Breast epithelium (tissue), 4 donors: ENCODE measurements at regions not wholly inside any gene's neighbourhood (a gene's known extent, or its start where the extent isn't known, plus 50 kb on each side); places are given as distances from the start of the nearest gene placed in this dataset.

ENCODE experiments used
- DNase-seq, 2 donors: peaks; one replicate each; pipeline ENCODE4 v3.0.0-alpha.2; 2019; ENCODE audit warnings: low spot score in 2 of 2
- H3K27ac ChIP-seq, 2 donors: fragments of 200-600 bp; sonication (generic) in 1 of 2; one replicate each; pipeline ENCODE4 v1.5.1; 2016 to 2019; ENCODE audit warnings: mild to moderate bottlenecking in 1 of 2
- H3K27me3 ChIP-seq, 2 donors: fragments of 200-600 bp; sonication (generic) in 1 of 2; one replicate each; pipeline versions ENCODE4 v1.5.1 to v1.6.0; 2017 to 2019; ENCODE audit warnings: control low read depth in 1 of 2, mild to moderate bottlenecking in 1 of 2
- H3K36me3 ChIP-seq: fragments of 200-600 bp; one replicate; pipeline ENCODE4 v1.5.1; 2019
- H3K4me1 ChIP-seq, 2 donors: fragments of 200-600 bp; sonication (generic); one replicate each; pipeline ENCODE4 v1.5.1; 2016 to 2019; ENCODE audit warnings: control low read depth in 1 of 2
- H3K4me3 ChIP-seq, 3 donors: fragments of 200-600 bp; sonication (generic); 1 replicate in 2 of 3; 2 replicates in 1 of 3; pipeline ENCODE4 v1.5.1; 2016 to 2019; ENCODE audit warnings: mild to moderate bottlenecking in 3 of 3, moderate library complexity in 2 of 3
- H3K9me3 ChIP-seq, 2 donors: fragments of 200-600 bp; sonication (generic) in 1 of 2; one replicate each; pipeline ENCODE4 v1.5.1; 2016 to 2019; ENCODE audit warnings: control low read depth in 1 of 2
- CTCF ChIP-seq, 3 donors: fragments of 450-650 bp; IDR thresholded peaks; one replicate each; pipeline ENCODE4 v1.5.1; 2016 to 2017; ENCODE audit warnings: antibody characterized with exemption in 3 of 3, mild to moderate bottlenecking in 3 of 3, moderate library complexity in 3 of 3
- POLR2A ChIP-seq: fragments of 450-650 bp; IDR thresholded peaks from one replicate; pipeline ENCODE4 v1.6.1; 2016; ENCODE audit warnings: antibody characterized with exemption, mild to moderate bottlenecking, moderate library complexity
- POLR2AphosphoS5 ChIP-seq, 3 donors: sonication (generic); formaldehyde crosslinking; IDR thresholded peaks; one replicate each; pipeline ENCODE4 v1.6.1; 2017; ENCODE audit warnings: antibody characterized with exemption in 3 of 3
- intact Hi-C: fragments of 100-400 bp; cut with DNase I; formaldehyde crosslinking; loops from one replicate; pipeline ENCODE4 v1.15.1; 2023; ENCODE audit warnings: low total_unique reads

DNA sequence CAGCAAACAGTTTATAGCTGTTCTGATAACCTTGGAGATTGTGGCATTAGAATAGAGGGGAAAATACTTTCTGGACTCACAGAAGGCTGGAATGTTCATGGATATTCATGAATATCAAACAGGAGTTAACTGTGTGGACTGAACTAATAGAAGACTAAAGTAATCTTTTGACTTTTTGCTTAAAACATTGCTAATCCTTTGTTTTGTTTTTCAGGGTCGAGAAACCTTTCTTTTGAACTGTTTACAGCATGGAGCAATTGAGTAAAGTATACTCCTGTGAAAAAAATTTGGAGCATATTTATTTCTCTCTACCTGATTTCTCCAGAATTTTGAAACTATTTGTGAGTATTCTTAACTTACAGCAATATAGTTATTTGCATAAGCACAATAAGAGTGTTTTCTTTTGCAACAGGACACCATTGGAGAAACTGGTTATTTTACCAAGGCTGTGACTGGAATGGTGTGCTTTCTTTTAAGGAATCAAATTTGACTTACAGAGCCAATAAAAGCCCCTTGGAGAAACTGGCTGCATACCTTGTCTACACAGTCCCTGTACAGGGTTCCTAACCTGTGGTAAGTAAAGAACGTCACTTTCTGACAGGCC lies 821.6 kb downstream of the TBC1D22A start:
- H3K4me3 ChIP-seq = no peak overlapping the region
- peaks cover 5 to 17% of the 10 kb centered on the region in 2 donors for H3K9me3 ChIP-seq
- H3K4me1 ChIP-seq = no peaks in the 10 kb centered on the region
- no peak overlapping the region for H3K27ac ChIP-seq
- no peaks in the 10 kb centered on the region for H3K36me3 ChIP-seq
- DNase-seq = no peak
- H3K27me3 ChIP-seq = peaks cover 0 to 12% of the 10 kb centered on the region in 2 donors
- TF ChIP-seq CTCF (IDR thresholded peaks at IDR 0.05) = no peak
- no peak for TF ChIP-seq POLR2A
- TF ChIP-seq POLR2AphosphoS5 (IDR thresholded peaks at IDR 0.05) = no peak
- intact Hi-C loops = no loop called here

DNA sequence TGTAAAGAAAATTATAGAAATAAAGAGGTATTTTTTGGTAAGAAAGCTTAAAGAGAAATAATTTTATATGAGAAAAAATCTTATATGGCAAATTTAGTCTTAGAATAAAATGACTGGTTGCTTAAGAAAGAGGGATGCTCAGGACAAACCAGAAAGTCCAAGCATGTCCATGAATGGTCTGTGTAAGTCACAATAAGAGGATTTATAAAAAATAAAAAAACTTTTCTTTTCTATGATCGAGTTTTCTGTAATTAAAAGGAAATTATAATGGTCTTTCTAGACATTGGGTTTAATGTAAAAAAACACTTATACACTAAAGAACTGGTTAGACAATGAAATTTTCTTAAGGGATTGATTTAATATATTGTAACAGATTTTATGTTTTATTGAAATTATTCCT lies 819.6 kb downstream of the TBC1D22A start:
- Histone ChIP-seq H3K9me3 (peaks cover 5 to 17% of the 10 kb centered on the region in 2 donors), H3K36me3 (no peaks in the 10 kb centered on the region), H3K27ac (no peak overlapping the region), H3K27me3 (peaks cover 0 to 2% of the 10 kb centered on the region in 2 donors), H3K4me3 (no peak overlapping the region), H3K4me1 (no peaks in the 10 kb centered on the region)
- TF ChIP-seq CTCF (IDR thresholded peaks at IDR 0.05) (no peak), POLR2AphosphoS5 (IDR thresholded peaks at IDR 0.05) (no peak)
- DNase-seq = no peak
- intact Hi-C loops = no loop called here

DNA sequence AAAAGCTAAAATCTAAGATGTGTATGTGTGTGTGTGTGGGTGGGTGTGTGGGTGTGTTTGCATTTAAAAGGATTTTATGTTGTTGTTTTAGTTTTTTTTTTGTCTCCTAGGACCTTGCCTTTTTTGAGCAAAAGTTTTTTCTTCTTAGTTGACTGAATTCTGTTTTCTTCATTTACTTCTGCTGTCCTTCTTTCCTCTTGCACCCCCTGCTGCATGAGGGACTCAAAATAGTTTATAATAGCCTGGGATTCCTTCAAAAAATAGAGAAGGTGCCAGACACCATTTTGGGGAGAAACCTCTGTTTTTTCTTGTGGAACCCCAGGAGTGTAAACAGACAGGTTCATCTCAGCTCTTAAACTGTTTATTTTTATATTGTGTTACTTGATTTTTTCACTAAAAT lies 817.7 kb downstream of the TBC1D22A start:
- H3K4me1 ChIP-seq = no peaks in the 10 kb centered on the region
- TF ChIP-seq POLR2A = no peak
- TF ChIP-seq CTCF (IDR thresholded peaks at IDR 0.05) = no peak
- no peak for TF ChIP-seq POLR2AphosphoS5 (IDR thresholded peaks at IDR 0.05)
- DNase-seq = no peak
- H3K27ac ChIP-seq = no peak overlapping the region
- intact Hi-C loops = no loop called here
- peaks cover 5 to 17% of the 10 kb centered on the region in 2 donors for H3K9me3 ChIP-seq
- peaks cover 0 to 4% of the 10 kb centered on the region in 2 donors for H3K27me3 ChIP-seq
- H3K36me3 ChIP-seq = no peaks in the 10 kb centered on the region
- no peak overlapping the region for H3K4me3 ChIP-seq

DNA sequence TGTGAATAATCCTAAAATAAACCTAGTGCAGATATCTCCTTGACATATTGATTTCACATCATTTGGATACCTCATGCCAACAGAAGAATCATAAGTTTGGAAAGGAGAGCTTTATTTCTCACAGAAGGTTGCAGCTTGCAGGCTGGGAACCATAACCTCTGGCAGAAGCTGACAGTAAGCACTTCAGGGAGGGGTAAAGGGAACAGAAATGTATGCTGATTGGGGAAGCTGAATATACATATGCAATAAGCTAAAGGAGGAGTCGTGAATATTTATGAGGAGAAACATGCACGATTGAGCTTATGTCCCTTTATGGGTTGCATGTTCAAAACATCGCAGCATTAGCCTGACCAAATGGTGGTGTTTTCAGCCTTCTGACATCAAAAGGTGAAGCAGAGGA lies 814.5 kb downstream of the TBC1D22A start:
- no peak overlapping the region for H3K27ac ChIP-seq
- no peak for DNase-seq
- TF ChIP-seq CTCF (IDR thresholded peaks at IDR 0.05) (no peak), POLR2AphosphoS5 (IDR thresholded peaks at IDR 0.05) (no peak), POLR2A (no peak)
- peaks cover 0 to 11% of the 10 kb centered on the region in 2 donors for H3K27me3 ChIP-seq
- intact Hi-C loops = no loop called here
- no peaks in the 10 kb centered on the region for H3K36me3 ChIP-seq
- H3K4me1 ChIP-seq = no peaks in the 10 kb centered on the region
- H3K4me3 ChIP-seq = no peak overlapping the region
- H3K9me3 ChIP-seq = no peaks in the 10 kb centered on the region

- H3K36me3 ChIP-seq = no peaks in the 10 kb centered on the region
- no peaks in the 10 kb centered on the region for H3K9me3 ChIP-seq
- intact Hi-C loops = no loop called here
- no peak overlapping the region for H3K27ac ChIP-seq
- DNase-seq = no peak
- peaks cover 0 to 11% of the 10 kb centered on the region in 2 donors for H3K27me3 ChIP-seq
- TF ChIP-seq POLR2A = no peak
- TF ChIP-seq CTCF (IDR thresholded peaks at IDR 0.05) = no peak
- TF ChIP-seq POLR2AphosphoS5 (IDR thresholded peaks at IDR 0.05) = no peak
- no peaks in the 10 kb centered on the region for H3K4me1 ChIP-seq
- no peak overlapping the region for H3K4me3 ChIP-seq
These were observed 812.8 kb downstream of the TBC1D22A start for GRCh38 chr22:47575291-47575690.
